ENCODE measurements at regions not wholly inside any gene's neighbourhood (a gene's known extent, or its start where the extent isn't known, plus 50 kb on each side); places are given as distances from the start of the nearest gene placed in this dataset.

DNA sequence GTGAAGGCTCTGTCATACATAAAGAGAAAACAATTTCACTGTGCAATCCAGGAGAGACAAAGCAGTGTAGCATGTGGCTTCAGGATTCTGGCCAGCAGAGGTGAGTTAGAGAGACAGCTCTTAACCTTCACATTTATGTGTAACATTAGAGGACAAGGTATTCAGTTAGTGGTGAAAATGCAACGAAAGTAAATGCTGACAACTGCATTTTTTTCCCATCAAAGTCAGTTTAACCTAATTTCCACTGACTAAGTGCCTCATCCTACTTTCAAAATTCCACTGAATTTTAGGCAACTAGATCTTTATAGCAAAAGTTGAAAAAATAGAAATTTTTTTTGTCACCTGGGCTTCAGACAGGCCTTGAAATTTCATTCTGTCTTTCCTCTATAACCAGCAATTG is 130.8 kb upstream of the LNX1 start:
- Mint-ChIP-seq H3K9me3 (ENCODE audit: unreplicated experiment) (no peaks in the 10 kb centered on the region), H3K36me3 (ENCODE audit: low read depth, unreplicated experiment) (no peaks in the 10 kb centered on the region), H3K27ac (ENCODE audit: unreplicated experiment) (no peak overlapping the region), H3K27me3 (ENCODE audit: low read depth, unreplicated experiment) (peaks cover 2% of the 10 kb centered on the region), H3K4me1 (ENCODE audit: low read depth, unreplicated experiment) (peaks cover 10% of the 10 kb centered on the region), H3K4me3 (ENCODE audit: unreplicated experiment) (no peak overlapping the region)
- FAIRE-seq (no peak), DNase-seq (ENCODE audit: low read depth) (no peak)
- Histone ChIP-seq H3K27me3 (ENCODE audit: insufficient read depth, low read length) (no peaks in the 10 kb centered on the region), H3K4me2 (ENCODE audit: low read length) (no peak overlapping the region), H3K27ac (ENCODE audit: low read depth, low read length) (no peak overlapping the region), H4K20me1 (ENCODE audit: insufficient read depth, low read length) (no peaks in the 10 kb centered on the region), H3K36me3 (ENCODE audit: insufficient read depth, low read length) (no peaks in the 10 kb centered on the region), H3K4me1 (ENCODE audit: insufficient read depth, low read length) (peaks cover 3% of the 10 kb centered on the region), H3K79me2 (ENCODE audit: insufficient read depth, low read length) (no peaks in the 10 kb centered on the region), H2AFZ (ENCODE audit: low read depth, low read length) (no peak overlapping the region), H3K4me3 (ENCODE audit: insufficient read depth, low read depth, low read length) (no peak overlapping the region), H3K9me3 (ENCODE audit: insufficient read depth, low read depth, low read length) (no peaks in the 10 kb centered on the region), H3K9ac (ENCODE audit: low read length) (no peak overlapping the region)
- TF ChIP-seq EZH2 (IDR thresholded peaks at IDR 0.05; ENCODE audit: insufficient read depth, low read length): no peak
- TF ChIP-seq, protein P1, sequence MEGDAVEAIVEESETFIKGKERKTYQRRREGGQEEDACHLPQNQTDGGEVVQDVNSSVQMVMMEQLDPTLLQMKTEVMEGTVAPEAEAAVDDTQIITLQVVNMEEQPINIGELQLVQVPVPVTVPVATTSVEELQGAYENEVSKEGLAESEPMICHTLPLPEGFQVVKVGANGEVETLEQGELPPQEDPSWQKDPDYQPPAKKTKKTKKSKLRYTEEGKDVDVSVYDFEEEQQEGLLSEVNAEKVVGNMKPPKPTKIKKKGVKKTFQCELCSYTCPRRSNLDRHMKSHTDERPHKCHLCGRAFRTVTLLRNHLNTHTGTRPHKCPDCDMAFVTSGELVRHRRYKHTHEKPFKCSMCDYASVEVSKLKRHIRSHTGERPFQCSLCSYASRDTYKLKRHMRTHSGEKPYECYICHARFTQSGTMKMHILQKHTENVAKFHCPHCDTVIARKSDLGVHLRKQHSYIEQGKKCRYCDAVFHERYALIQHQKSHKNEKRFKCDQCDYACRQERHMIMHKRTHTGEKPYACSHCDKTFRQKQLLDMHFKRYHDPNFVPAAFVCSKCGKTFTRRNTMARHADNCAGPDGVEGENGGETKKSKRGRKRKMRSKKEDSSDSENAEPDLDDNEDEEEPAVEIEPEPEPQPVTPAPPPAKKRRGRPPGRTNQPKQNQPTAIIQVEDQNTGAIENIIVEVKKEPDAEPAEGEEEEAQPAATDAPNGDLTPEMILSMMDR (IDR thresholded peaks at IDR 0.05; ENCODE audit: insufficient read depth, low read depth, low read length): no peak

- FAIRE-seq (no peak), DNase-seq (ENCODE audit: low read depth) (no peak)
- H3K27ac Mint-ChIP-seq (ENCODE audit: unreplicated experiment): no peak overlapping the region
- no peaks in the 10 kb centered on the region for H3K36me3 ChIP-seq (ENCODE audit: insufficient read depth, low read length)
- no peaks in the 10 kb centered on the region for H3K9me3 ChIP-seq (ENCODE audit: insufficient read depth, low read depth, low read length)
- H3K4me2 ChIP-seq (ENCODE audit: low read length): no peak overlapping the region
- H3K4me1 Mint-ChIP-seq (ENCODE audit: low read depth, unreplicated experiment): peaks cover 15% of the 10 kb centered on the region
- TF ChIP-seq, protein P1 (IDR thresholded peaks at IDR 0.05; ENCODE audit: insufficient read depth, low read depth, low read length): no peak
- H3K9me3 Mint-ChIP-seq (ENCODE audit: unreplicated experiment): no peaks in the 10 kb centered on the region
- H3K27me3 Mint-ChIP-seq (ENCODE audit: low read depth, unreplicated experiment): peaks cover 2% of the 10 kb centered on the region
- H3K9ac ChIP-seq (ENCODE audit: low read length): no peak overlapping the region
- no peaks in the 10 kb centered on the region for H4K20me1 ChIP-seq (ENCODE audit: insufficient read depth, low read length)
- H3K4me3 ChIP-seq (ENCODE audit: insufficient read depth, low read depth, low read length): no peak overlapping the region
- peaks cover 3% of the 10 kb centered on the region for H3K4me1 ChIP-seq (ENCODE audit: insufficient read depth, low read length)
- H3K36me3 Mint-ChIP-seq (ENCODE audit: low read depth, unreplicated experiment): no peaks in the 10 kb centered on the region
- no peak overlapping the region for H3K4me3 Mint-ChIP-seq (ENCODE audit: unreplicated experiment)
- H2AFZ ChIP-seq (ENCODE audit: low read depth, low read length): no peak overlapping the region
- H3K27me3 ChIP-seq (ENCODE audit: insufficient read depth, low read length): no peaks in the 10 kb centered on the region
- H3K79me2 ChIP-seq (ENCODE audit: insufficient read depth, low read length): no peaks in the 10 kb centered on the region
- no peak overlapping the region for H3K27ac ChIP-seq (ENCODE audit: low read depth, low read length)
Measured at GRCh38 chr4:53721263-53721662, 130.0 kb upstream of the LNX1 start.

DNA sequence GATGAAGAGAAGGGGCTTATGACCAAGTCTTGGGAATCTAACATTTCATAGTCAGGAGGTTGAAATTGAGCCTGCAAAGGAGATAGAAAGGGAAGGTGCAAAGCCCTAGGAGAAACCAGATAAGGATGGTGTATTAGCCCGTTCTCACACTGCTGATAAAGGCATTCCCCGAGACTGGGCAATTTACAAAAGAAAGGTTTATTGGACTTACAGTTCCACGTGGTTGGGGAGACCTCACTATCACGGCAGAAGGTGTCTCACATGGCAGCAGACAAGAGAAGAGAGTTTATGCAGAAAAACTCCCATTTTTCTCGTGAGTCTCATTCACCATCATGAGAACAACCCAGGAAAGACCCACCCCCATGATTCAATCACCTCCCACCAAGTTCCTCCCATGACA is 129.5 kb upstream of the LNX1 start:
- H3K27ac ChIP-seq (ENCODE audit: low read depth, low read length): no peak overlapping the region
- peaks cover 20% of the 10 kb centered on the region for H3K4me1 Mint-ChIP-seq (ENCODE audit: low read depth, unreplicated experiment)
- no peak overlapping the region for H3K9ac ChIP-seq (ENCODE audit: low read length)
- no peaks in the 10 kb centered on the region for H4K20me1 ChIP-seq (ENCODE audit: insufficient read depth, low read length)
- H3K4me2 ChIP-seq (ENCODE audit: low read length): no peak overlapping the region
- H3K27me3 ChIP-seq (ENCODE audit: insufficient read depth, low read length): no peaks in the 10 kb centered on the region
- peaks cover 2% of the 10 kb centered on the region for H3K27me3 Mint-ChIP-seq (ENCODE audit: low read depth, unreplicated experiment)
- H3K36me3 ChIP-seq (ENCODE audit: insufficient read depth, low read length): no peaks in the 10 kb centered on the region
- no peaks in the 10 kb centered on the region for H3K79me2 ChIP-seq (ENCODE audit: insufficient read depth, low read length)
- no peak overlapping the region for H2AFZ ChIP-seq (ENCODE audit: low read depth, low read length)
- H3K4me3 Mint-ChIP-seq (ENCODE audit: unreplicated experiment): no peak overlapping the region
- H3K9me3 Mint-ChIP-seq (ENCODE audit: unreplicated experiment): no peaks in the 10 kb centered on the region
- FAIRE-seq (no peak), DNase-seq (ENCODE audit: low read depth) (no peak)
- H3K36me3 Mint-ChIP-seq (ENCODE audit: low read depth, unreplicated experiment): no peaks in the 10 kb centered on the region
- no peaks in the 10 kb centered on the region for H3K9me3 ChIP-seq (ENCODE audit: insufficient read depth, low read depth, low read length)
- TF ChIP-seq, protein P1 (IDR thresholded peaks at IDR 0.05; ENCODE audit: insufficient read depth, low read depth, low read length): no peak
- no peak for TF ChIP-seq EZH2 (IDR thresholded peaks at IDR 0.05; ENCODE audit: insufficient read depth, low read length)
- H3K4me1 ChIP-seq (ENCODE audit: insufficient read depth, low read length): peaks cover 5% of the 10 kb centered on the region
- no peak overlapping the region for H3K4me3 ChIP-seq (ENCODE audit: insufficient read depth, low read depth, low read length)
- no peak overlapping the region for H3K27ac Mint-ChIP-seq (ENCODE audit: unreplicated experiment)
